Left colon (tissue), 2 donors: ENCODE measurements at regions not wholly inside any gene's neighbourhood (a gene's known extent, or its start where the extent isn't known, plus 50 kb on each side); places are given as distances from the start of the nearest gene placed in this dataset.
"Not testable (repeated sequence)": the region's sequence is repeated elsewhere in the genome, so short reads cannot be mapped to it uniquely, and the experiment has no call there.

Experiments
- ATAC-seq: fragments of 200-7000 bp; cut with Tn5 transposase; one replicate; pipeline ENCODE4 v1.9.1; 2020; ENCODE audit warnings: mild to moderate bottlenecking, moderate library complexity
- DNase-seq, 2 donors: peaks; one replicate each; pipeline ENCODE4 v3.0.0-alpha.2; 2020
- intact Hi-C, 2 donors: fragments of 100-400 bp; cut with DNase I in 1 of 2; cut with micrococcal nuclease in 1 of 2; formaldehyde crosslinking; loops; one replicate each; pipeline versions ENCODE4 v1.11.2 to v1.14.0; 2022; cut with DNase I, micrococcal nuclease
- donor health status: DM: no; HTN: no; CAD: no.
- donor health status: DM: yes; HTN: yes; CAD: no.

DNA sequence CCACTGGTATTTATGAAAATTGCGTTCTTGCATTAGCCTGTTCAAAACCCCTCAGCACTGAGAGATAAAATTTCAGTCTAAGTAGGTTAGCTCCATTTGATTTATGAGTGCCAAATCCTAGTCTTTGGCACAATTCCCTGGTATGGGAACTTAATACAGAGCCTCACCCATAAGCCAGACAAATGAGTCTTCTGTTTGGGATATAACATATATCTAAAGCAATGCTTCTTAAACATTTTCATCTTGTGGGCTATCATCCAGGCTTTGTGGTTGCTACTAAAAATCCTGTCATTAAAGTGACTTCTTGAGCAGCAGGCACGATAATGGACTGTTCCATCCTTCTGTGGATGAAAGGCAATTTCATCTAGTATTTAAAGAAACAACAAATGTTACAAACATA is 419.5 kb upstream of the ACTBL2 start:
- intact Hi-C loops: no loop called here
- DNase-seq (no peak), ATAC-seq (no peak)

DNA sequence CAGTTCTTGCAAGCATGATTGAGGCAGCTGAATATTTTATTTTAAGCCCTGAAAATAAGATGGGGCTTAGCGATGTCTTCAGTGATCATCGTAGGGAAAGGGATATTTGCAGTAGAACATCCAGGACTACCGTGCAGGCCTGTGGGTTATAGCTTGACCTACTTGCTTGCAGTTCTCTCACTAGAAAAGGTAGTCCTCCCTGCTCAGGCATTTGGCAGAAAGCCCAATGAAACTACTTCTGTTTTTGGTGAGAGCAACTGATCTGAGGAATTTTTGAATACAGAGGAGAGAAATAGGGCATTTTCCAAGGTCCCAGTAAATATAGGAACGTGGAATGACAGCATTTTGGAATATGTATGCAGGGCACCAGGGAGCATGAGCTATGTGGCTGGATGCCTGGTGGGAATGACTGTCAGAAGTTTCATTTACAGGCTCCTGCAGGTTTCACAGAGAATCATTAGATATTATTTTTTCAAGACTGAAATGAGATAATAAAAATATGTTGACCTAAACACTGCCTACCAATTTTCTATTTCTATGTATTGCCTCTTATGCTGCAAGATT is 417.9 kb upstream of the ACTBL2 start:
- ATAC-seq (no peak), DNase-seq (no peak)
- intact Hi-C loops: no loop called here

DNA sequence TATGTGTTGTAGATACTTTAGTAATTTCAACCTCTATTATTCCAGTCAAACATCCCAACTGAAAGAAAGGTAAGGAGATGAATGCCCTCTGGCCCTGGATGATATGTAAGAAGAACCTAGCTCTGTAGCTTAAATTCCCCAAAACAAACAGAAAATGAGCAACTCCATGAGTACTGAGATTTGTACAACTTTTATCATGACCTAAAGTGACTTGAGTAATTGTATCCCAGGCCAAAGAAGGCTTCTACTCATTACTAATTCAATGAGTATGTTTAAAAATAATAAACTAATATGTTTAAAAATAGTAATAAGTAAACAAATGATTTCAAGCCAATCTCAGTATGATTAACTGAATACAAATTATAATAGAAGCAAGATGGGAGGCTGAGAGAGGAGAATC is 414.0 kb upstream of the ACTBL2 start:
- intact Hi-C loops: no loop called here
- DNase-seq (no peak), ATAC-seq (no peak)

DNA sequence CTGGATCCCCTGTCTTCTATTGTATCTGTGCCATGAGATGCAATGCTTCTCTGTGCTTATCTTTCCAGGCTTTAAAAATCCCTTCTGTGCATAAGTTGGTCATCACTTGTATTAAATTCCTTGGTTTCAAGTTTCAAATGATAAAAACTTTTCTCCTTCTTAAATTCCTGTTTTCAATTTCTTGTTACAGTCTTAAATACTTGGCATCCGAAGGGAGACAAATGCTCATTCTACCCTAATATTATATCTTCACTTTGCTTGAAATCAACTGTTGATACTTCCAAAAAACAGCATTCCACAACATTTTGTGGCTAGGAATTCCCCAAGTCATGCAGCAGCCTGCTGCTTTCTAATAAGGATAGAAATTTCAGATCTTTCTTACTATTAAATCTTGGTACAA is 413.2 kb upstream of the ACTBL2 start:
- DNase-seq (no peak), ATAC-seq (no peak)
- intact Hi-C loops: no loop called here

DNA sequence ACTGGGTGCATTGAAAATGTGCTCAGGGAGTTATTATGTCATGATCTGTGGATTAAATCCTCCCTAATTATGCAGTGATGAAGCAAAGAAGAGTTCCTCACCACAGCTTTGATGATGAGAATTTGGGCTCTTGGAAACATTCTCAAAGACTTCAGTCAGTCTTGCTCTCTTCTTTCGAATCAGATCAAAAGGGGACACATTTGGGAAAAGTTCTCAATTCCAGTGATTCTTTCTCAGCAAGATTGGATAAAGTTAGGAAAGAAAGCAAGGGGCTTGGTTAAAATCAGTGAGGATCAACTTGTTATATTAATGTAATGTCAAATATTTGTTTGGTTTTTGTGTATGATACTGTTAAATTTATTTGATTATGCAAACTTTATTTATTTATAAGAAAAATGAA is 411.3 kb upstream of the ACTBL2 start:
- intact Hi-C loops: no loop called here

DNA sequence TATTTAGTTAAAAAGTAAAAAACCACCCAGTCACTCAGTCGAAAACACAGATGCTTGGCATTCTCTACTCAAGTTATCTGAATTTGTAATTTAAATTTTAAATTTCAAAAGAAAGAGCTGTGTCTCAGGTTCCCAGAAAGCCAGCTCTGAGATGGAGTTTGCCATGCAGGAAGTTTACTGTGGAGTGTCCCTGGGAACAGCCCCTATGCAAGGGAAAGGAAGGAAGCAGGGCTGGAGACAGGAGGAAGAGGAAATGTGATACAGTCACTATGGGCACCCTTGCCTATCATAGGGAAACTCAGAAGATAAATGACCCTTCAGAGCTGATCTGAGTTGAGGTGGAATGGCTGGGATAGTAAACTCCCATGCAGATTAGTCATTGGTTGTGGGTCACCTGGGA is 408.8 kb upstream of the ACTBL2 start:
- DNase-seq (no peak), ATAC-seq (no peak)
- intact Hi-C loops: no loop called here

More for the DNA sequence above, 411.3 kb upstream of the ACTBL2 start:
- ATAC-seq (no peak), DNase-seq (no peak)

DNA sequence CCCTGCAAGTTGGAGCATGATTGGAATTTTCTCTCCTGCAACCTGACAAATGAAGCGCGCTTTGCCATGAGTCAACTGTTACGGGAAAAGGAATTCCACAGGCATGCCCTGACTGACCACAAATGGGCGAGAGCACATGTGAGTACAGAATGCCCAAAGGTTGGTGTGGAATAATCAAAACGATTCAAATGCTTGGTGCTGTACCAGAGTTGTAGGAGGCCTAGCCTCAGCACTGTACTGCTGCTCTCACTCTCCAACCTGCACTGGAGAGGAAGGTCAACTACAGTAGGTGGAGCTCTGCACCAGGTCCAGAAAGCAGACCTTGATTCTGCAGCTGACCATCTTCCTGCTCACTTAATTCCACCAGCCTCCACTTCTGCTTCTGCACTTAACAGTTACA is 406.9 kb upstream of the ACTBL2 start:
- DNase-seq: no peak
- peak; percentile 76 for ATAC-seq
- intact Hi-C loops: loop anchor here in 1 of 2 donors (5.0 kb wide), 1 partner anchor 573 kb away; the partner anchor contains the start of gene PLK2

DNA sequence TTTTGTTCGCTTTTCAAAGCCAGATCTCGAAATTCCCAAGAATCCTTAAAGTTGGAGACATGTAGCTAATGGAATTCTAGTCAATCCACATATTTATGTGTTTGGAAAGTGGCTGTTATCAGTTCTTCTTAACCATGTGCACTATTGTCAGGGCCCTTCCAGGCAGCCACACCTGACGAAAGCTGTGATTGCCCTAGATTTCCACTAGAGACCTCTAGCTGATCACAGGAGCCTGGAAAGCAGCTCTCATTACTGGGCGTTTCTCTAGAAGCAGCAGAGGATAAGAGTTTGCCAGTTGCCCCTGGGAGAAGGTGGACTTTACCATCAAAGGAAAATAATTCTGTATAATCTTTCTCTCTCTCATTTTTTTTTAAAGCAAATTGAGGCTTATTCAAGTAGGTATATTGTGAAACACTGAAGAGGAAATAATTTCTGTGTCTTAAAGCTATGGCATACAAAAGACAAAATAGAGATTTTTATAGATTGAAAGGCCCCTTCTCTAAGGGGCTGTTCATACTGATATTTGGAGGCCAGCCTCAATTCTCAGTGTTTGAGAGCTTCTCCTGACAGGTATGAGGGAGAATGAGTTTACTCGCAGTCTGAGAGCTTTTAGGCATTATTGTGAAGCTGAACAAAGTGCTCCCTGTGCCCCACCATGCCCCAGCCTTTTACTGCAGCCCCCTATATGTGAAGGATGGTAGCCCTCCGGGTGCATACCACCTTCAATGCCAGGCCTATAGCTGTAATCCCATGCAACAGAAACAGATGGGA is 405.4 kb upstream of the ACTBL2 start:
- intact Hi-C loops: loop anchor here in 1 of 2 donors (5.0 kb wide), 1 partner anchor 574 kb away; the partner anchor contains the start of gene PLK2
- ATAC-seq (peak; percentile 100), DNase-seq (peak; percentile 34)

DNA sequence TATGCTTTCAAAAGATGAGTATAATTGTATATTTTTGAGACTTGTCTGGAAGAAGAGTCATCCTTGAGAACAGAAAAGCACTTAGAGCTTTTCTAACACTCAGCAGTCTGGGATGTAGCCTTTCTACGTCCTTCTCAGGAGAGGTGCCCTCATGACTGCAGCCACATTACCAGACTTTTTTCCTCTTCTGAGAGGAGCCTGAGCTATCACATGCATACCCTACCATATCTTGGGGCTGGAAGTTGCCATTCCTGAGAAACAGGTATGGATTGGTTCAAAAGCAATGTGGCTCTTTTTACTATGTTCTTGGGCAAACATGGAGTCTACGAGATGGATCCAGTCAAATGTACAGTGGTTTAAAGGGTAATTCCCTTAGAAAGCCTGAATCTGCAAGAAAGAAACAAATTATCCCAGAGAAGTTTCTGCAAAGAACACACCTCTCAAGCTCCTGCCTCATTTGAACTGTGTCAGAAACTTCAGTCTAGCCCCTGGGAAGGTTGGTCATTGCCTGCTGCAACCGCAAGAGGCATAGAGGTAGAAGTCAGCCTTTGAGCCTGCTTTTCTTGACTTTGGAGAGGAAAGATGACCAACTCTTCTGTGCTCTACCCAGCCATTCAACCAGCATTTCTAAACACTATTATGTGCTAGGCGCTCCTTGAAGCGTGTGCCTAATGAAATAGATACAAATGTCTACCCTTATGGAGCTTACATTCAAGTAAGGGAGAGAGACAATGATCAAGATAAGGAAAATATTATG is 401.9 kb upstream of the ACTBL2 start:
- intact Hi-C loops: loop anchor here in 1 of 2 donors (5.0 kb wide), 1 partner anchor 578 kb away; the partner anchor contains the start of gene PLK2
- no peak for ATAC-seq
- no peak for DNase-seq

DNA sequence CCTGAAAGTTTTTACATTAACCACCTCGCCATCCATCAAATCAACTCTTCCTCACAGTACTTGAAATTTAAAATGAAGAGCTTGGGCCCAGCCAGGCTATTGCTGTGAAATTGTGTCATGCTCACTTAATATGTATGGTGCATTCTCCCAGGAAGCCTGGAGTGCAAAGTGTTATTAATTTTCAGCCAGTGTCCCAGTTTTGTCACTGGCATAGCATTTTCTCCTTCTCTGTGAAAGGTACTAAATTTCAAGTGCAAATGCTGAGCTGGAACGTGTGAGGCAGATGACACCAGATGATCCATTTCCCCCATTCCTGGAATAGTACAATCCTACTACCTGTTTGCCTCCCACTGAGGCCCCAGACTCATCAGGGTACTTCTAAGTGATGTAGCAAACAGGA is 397.6 kb upstream of the ACTBL2 start:
- intact Hi-C loops: no loop called here
- no peak for DNase-seq
- ATAC-seq: no peak

DNA sequence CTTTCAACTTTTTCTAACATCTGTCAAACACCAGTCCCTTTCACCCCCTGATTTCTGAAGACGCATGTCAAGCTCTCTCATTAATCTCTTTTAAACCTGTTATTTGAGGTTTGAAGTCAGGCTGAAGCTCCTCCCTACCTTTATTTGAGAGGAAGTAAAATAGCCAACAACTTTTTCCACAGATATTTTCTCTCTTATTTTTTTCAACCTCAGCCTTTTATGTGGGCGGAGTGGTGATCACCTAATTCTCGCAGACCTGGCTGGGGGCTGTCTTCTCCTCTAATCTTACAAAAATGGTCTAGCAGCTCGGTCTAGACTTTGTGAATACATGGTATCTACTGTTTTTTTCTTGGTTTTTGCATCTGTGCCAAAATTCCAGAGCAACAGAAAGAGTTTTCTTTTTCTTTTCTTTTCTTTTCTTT is 395.7 kb upstream of the ACTBL2 start:
- intact Hi-C loops: no loop called here
- DNase-seq: no peak
- no peak for ATAC-seq

DNA sequence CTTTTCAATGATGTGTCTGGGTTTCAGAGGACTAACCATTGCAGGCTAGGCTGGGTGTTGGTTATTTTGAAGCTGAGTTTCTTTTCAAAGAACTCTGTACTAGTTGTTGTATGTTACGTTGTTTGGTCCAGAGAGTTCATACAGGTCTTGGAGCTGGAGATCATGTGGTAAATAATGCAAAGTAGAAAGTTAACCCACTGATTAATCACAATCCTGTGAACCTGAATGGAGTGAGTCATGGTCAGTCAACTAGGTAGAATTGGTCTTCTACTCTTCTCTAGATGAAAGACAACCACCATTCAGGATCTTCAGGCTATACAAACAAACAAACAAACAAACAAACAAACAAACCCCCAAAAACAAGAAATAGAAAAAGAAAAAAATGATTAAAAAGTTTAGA is 388.9 kb upstream of the ACTBL2 start:
- DNase-seq (no peak), ATAC-seq (no peak)
- intact Hi-C loops: no loop called here

DNA sequence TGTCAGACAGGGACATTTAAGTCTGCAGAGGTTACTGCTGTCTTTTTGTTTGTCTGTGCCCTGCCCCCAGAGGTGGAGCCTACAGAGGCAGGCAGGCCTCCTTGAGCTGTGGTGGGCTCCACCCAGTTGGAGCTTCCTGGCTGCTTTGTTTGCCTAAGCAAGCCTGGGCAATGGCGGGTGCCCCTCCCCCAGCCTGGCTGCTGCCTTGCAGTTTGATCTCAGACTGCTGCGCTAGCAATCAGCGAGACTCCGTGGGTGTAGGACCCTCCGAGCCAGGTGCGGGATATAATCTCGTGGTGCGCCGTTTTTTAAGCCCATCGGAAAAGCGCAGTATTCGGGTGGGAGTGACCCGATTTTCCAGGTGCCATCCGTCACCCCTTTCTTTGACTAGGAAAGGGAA is 387.7 kb upstream of the ACTBL2 start:
- ATAC-seq, DNase-seq, intact Hi-C loops: not testable (repeated sequence)

DNA sequence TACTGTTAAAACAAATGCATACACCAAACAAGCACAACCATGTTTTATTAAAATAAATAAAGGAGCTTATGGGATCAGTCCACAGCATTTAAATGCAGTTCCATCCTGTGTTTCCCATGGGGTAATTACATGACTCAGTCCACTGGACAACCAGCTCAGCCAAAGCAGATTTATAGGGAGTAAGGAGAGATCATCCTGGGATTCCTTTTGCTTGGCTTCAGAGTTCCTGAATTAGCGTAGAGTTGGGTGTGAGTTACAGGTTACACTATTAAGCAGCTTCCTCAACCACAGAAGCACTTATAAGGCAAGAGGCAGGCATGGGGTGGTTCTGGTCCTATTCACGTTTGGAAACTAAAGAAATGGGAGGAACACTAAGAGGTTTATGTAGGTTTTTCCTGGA is 381.1 kb upstream of the ACTBL2 start:
- ATAC-seq: no peak

DNA sequence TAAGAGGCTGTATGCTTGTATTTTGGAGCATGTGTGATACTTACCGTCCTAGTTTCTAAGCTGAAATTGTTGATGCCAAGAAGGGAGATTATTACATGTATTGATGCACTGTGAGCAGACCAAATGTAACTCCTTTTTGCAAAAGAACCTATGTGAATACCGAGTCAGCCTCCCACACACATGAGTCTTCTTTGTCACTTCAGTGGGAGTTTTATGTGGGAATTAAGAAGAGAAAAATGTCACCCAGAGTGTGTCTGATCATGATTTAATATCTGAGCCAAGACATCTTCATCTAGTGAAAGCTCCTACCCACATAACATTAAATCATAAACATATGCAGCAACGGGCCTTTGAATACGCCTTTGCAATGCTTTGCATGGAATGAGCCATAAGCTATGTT is 380.3 kb upstream of the ACTBL2 start:
- intact Hi-C loops: no loop called here
- ATAC-seq (no peak), DNase-seq (no peak)

More for the DNA sequence above, 381.1 kb upstream of the ACTBL2 start:
- intact Hi-C loops: no loop called here
- no peak for DNase-seq

DNA sequence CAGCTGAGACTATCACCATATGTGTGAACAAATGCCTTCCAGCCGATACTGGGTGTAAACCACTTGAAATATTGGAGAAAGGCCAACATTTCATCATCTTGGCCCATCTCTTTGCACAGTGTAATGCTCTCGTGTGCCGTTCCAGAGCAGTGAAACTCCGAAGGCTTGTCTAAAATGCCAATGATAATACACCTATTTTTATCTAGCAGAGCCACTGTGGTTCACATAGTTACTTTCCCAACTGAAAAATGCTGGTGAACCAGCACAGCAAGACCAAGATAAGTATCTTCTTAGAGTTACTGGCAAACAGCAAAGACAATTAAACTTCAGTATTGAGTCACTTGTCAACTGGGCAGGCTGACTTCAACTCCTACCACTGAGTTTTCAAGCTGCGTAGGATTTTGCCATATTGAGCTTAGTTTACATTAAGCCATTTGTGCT is 379.9 kb upstream of the ACTBL2 start:
- DNase-seq (no peak), ATAC-seq (no peak)
- intact Hi-C loops: no loop called here

DNA sequence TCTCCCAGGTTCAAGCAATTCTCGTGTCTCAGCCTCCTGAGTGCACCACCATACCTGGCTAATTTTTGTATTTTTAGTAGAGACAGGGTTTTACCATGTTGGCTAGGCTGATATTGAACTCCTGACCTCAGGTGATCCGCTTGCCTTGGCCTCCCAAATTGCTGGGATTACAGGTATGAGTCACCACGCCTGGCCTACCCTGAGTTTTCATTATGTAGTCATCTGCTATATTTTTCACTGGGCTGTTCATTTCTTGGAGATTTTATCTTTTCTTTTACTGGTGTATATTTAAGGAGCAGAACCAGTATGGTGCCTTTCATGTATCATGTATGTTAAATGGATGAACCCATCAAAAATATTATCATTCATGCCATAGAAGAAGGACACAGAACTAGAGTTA is 377.0 kb upstream of the ACTBL2 start:
- intact Hi-C loops: no loop called here
- DNase-seq (no peak), ATAC-seq (no peak)

DNA sequence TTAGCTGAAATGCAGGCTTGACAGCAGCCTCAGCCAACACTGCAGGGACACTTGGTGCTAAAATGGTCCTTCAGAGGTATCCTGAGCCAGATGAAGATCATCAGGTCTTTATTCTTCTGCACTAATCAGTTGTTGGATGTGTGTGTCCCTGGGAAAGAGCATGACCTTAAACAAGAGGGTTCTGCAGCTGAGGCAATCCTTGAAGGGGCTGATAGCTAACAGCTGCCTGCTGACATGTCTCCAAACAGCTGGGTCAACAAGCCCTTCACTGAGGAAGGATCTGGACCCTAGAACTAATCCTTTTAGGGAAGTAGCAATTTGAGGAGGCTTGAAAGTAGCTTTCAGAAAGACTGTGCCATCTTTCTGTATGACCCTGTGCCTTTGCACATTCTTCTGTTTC is 376.3 kb upstream of the ACTBL2 start:
- no peak for ATAC-seq
- intact Hi-C loops: no loop called here
- no peak for DNase-seq

DNA sequence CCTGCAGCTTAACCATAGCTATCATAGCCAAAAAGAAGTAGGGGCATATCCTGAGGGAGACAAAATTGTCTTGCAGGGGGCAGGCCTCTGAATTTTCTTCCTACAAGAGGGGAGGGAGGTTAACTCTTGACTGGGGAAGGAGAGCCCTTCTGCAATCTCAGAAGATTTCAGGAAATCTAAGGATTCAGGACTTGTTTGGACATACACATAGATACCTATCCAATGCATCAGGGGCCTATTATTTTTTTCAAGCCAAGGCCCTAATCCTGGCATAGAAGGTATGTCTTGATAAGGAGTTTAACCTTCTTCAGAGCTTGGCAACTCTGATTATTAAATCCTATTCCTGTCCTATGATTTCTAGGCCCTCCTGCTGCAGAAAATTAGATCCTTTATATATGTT is 375.1 kb upstream of the ACTBL2 start:
- intact Hi-C loops: no loop called here
- ATAC-seq (no peak), DNase-seq (no peak)

DNA sequence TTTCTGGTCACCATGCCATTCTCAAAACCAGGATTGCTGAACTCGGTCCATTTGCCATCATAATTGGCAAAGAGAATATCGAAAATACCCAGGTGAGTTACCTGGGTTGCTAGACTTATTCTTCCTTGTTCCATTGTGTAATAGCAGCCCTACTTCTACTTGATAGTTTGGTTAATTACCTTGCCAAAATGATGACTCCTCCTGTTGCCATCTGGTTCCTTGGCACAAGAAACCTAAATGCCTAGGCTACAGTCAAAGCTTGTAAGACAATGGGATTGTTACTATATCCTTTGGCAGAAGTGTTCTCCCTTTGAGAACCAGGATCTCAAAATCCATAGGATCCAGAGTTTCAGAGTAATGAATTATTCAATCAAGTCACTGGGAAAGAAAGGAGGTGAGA is 373.2 kb upstream of the ACTBL2 start:
- DNase-seq (no peak), ATAC-seq (no peak)
- intact Hi-C loops: no loop called here
